Activated CD4-positive, alpha-beta T cell treated with anti-CD3 and anti-CD28 coated beads, Interleukin-2, amount 50 U/mL, for 16 hours (primary cell): ENCODE measurements at regions not wholly inside any gene's neighbourhood (a gene's known extent, or its start where the extent isn't known, plus 50 kb on each side); places are given as distances from the start of the nearest gene placed in this dataset.
"Not testable (repeated sequence)": the region's sequence is repeated elsewhere in the genome, so short reads cannot be mapped to it uniquely, and the experiment has no call there.

Source experiments
- DNase-seq: peaks from one replicate; pipeline ENCODE4 v3.0.0-alpha.2; 2020

GRCh38 chr1:181260271-181260670, 171.8 kb downstream of the IER5 start:
- DNase-seq: no peak

DNA sequence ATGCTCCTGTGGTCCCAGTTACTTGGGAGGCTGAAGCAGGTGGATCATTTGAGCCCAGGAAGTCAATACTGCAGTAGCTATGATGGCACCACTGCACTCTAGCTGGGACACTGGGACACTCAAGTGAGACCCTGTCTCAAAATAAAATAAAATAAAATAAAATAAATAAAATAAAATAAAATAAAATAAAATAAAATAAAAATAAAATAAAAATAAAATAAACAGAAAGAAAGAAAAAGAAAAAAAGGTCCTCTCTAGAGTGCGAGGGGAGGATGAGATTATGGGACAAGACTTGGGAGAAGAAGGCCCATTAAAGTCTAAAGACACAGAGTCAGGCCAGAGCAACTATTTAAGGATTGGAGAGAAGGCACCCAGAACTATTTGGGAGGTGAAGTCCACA, 172.5 kb downstream of the IER5 start:
- no peak for DNase-seq

DNA sequence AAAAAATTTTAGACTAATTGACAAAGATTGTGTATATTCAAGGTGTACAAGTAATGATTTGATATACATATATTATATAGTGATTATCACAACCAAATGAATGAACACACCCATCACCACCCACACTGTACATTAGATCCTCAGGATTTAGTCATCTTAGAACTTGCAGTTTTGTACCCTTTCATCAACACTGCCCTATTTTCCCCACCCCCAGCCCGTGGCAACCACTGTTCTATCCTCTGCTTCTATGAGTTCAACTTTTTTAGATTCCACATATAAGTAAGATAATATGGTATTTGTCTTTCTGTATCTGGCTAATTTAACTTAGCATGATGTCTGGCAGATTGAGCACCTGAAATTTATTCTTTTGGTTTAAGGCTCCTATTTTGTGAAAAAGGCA, 173.6 kb downstream of the IER5 start:
- DNase-seq: no peak

DNA sequence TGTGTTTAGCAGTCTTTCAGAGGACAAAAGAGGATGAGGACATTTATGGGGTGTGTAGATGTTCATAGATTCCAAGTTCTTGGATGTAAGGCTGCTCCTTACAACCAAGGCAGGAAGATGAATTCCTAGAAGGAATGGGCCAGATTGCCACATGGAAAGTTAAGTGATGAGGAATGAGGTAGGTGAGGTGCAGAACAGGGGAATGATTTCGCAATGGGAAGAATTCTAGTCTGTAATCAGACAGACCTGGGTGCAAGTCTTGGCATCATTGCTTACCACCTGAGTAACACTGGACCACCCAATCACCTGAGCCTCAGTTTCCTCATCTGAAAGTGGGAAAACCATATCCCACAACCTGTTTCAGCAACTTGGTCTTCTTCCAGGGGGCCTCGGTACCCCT, 174.9 kb downstream of the IER5 start:
- no peak for DNase-seq

DNA sequence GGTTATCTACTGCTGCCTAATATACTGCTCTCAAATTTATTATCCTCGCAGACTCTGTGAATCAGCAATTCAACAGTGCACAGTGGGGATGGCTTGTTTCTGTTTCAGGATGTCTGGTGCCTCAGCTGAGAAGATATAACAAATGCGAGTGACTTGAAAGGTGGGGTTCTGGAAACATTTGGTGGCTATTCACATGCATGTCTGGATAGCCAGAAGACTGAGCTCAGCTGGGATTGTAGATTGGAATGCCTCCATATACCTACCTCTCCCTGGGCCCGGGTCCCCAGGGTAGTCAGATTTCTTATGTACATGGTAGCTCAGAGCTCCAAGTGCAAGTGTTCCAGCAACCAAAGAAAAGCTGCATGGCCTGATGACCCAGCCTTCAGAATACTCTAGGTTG, 176.3 kb downstream of the IER5 start:
- no peak for DNase-seq

DNA sequence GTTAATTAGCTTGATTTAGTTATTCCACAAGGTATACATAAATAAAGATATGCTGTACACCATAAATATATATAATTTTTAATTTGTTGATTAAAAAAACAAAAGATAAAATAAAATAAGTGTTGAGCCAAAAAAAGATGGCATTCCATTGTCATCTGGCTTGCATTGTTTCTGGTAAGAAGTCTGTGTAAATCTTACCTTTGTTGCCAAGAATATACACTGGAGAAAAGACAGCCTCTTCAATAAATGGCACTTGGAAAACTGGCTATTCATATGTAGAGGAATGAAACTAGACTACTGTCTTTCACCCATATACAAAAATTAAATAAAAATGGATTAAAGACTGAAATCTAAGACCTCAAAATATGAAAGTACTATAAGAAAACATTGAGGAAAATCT, 196.5 kb downstream of the IER5 start:
- DNase-seq: no peak

- DNase-seq: no peak
These were observed 188.1 kb upstream of the CACNA1E start for GRCh38 chr1:181295217-181295616.

DNA sequence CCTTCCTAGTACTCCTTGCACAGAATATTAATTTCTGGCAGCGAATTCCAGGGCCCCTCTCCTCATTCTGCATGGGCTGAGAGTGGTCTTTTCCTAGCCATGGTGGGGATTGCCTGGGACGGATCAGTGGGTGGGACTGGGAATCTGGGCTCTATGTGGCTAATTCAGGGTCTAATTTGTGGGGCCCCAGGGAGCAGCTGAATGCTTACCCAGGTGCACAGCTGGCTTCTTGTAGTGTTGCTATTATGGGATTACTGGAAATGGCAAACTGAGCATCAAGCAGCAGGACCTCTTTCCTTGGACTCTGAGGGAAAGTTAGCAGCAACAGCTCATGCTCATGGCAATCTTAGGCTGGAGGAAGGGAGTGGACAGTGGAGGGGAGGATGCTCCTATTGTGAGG, 187.1 kb upstream of the CACNA1E start:
- DNase-seq: no peak

GRCh38 chr1:181308098-181308497, 175.2 kb upstream of the CACNA1E start:
- DNase-seq: no peak

GRCh38 chr1:181310560-181310959, 172.8 kb upstream of the CACNA1E start:
- DNase-seq: no peak

- no peak for DNase-seq
These were observed 170.4 kb upstream of the CACNA1E start for GRCh38 chr1:181312946-181313345.

- no peak for DNase-seq
These were observed 169.9 kb upstream of the CACNA1E start for GRCh38 chr1:181313466-181313865.

DNA sequence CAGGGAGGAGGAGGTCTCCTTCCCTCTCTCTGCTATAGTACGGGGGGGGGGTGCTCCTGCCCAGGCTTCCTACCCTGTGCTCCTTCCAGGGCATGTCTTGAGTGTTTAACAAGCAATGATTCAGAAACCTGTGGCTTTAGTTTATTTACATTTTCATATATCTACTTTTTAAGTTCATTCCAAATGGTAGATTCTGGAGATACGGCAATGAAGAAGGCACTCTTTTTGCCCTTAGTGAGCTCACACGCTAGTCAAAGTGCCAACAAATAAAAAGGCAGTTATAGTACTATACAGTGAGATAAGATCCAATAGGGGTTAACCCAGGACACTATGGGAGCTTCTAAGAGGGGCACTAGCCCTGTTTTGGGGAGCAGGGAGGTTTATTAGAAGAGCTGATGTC, 169.3 kb upstream of the CACNA1E start:
- DNase-seq: no peak

DNA sequence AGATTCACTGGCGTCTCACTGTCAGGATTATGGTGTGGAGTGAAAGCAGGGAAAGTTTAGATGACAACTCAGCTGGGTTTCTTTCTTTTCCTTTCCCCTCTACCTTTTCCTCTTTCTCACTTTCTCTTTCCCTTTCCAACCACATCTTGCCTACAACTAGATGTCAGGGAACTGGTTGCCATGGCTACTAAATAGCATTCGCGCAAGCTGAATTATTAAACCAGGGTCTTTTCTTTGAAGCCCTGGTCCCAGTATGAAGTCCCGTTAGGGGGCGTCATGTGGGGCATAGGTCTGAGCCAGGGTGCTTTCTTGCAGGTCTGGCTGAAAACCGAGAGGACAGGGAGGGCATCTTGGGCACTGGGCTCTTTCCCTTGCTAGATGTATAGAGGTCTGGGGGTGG, 168.4 kb upstream of the CACNA1E start:
- DNase-seq: no peak

- no peak for DNase-seq
These were observed 165.9 kb upstream of the CACNA1E start for GRCh38 chr1:181317261-181317930.

DNA sequence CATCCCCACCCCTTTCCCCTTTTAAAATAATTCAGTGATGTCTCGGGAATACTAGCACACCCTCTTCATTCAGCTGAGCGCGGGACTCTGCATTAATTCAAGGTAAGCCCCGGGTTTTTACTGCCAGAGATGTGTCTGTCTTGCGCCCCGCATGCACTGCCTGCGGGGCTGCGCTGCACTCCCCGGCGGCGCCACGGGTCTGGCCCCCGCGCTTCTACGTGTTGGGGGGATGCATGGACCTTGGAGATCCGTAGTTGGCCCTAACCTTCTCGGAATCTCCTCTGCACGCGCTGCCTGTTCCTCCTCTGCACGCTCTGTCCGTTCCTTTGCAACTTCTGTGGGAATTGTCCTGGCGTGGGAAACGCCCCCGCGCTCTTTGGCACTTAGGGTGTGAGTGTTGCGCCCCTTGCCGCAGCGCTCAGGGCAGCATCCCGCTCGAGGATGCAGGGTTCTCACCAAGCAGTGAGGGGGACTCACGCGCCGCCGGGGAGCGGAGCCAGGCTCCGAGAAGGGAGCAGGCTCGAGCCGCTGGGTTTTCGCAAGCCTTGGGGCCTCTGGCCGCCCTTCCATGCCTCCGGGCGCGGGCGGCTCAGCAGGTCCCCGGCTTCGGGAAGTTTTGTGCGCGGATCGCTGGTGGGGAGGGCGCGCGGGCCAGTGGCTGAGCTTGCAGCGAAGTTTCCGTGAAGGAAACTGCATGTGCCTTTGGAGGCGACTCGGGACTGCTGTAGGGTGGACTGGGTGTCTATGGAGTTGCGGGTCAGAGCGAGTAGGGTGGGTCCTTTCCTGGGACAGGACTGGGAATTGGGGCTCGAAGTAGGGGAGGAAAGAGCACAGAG, 165.1 kb upstream of the CACNA1E start:
- DNase-seq: no peak

DNA sequence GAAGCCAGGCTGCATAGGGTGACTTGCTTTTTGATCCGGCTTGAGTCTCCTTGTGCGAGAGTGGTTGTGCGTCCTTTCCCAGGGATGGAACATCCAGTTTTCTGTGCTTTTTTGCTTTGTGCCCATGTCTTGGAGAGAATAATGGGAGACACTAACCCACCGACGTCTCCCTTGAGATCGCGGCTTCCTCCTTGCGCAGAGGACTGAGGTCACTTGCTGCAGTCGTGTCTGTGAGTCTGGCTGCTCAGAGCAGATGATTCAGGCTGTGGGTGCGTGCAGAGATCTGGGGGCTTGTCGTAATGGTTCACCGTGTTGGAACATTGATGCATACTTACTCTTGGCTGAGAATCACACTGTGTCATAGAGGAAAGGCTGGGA, 164.5 kb upstream of the CACNA1E start:
- no peak for DNase-seq

DNA sequence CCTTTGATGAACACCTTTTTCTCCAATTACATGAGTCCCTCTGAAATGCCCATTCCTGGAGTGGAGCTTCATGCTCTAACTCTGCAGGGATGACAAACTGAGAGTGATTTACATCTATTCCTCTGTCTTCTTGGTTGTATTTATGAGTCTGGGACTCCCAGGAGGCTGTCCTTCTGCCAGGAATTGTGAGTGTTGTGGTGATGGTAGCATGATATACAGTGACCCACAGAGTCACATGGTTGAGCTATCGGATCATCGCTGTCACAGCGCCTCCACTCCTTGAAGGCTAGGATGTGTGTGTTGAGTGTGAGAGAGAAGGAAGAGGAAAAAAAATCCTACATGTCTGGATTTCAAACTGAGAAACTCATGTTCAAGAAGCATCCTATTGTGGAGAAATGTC, 163.4 kb upstream of the CACNA1E start:
- no peak for DNase-seq

DNA sequence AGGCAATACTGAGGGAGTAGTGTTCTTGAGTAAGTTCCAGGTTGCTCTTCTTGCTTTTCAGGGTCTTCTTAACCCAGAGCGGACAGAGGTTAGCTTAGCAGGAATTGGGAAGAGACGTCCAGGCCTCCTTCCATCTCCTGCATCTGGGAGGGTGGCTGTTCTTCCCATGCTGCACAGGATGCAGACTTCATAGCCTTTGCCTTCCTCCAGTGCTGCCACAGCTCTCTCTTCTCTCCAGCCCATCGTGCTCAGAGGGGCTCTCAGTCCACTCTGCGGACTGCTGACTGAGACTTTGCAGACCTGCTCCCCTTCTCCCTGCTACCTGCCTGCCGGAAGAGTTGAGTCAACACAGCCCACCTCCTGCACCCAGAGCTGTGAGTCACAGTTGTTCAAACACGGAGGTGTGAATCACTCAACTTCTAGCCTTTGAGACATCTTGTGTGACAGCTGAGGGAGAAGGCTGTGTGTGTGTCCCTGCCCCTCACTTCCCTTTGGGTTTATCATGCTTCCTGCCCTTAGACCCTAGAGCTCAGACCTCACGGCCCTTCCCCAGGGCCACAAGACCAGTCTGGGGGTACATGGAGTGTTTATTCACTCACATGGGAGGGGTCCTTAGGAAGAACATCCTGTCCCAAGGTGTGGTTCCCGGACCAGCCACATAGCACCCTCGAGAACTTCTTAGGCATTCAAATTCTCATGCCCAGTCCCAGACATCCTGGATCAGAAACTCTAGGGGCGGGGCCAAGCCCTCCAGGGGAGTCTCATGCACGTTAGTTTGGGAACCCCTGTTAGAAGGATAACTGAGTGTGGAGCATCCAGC, 158.3 kb upstream of the CACNA1E start:
- peak; percentile 48 for DNase-seq

DNA sequence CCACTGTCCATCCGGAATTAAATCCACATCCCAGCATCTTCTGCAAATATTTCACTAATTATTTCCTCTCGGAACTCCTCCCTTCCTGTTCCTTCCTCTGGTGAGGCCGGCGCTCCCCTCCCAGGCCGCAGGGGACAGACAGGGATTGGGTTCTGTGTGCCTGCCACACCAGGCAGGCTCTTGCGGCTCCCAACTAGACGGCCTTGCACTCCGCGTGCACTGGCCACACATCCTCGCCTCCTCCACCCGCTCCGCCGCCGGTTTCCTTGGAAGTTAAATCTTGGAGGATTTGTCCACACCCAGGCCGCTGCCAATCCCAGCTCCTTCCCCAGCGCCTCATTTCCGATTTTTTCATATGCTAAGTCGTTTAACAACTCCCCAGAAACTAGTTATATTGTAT, 157.6 kb upstream of the CACNA1E start:
- DNase-seq: not testable (repeated sequence)

GRCh38 chr1:181326348-181326747, 157.0 kb upstream of the CACNA1E start:
- no peak for DNase-seq

DNA sequence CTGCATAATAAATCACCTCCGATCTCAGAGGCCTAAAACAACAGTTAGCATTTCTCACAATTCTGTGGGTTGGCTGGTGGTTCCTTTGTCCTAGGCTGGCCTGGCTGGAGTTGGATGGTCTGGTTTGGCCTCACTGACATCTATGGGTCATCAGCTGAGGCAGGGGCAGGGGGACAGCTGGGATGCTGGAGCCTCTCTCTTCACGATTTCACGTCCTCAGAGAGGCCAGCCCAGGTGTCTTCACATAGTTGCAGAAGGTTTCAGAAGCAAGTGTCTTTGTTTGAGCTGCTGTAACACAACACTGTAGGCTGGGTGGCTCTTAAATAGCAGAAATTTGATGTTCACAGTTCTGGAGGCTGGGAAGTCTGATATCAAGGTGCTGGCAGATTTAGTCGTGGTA, 155.5 kb upstream of the CACNA1E start:
- no peak for DNase-seq

DNA sequence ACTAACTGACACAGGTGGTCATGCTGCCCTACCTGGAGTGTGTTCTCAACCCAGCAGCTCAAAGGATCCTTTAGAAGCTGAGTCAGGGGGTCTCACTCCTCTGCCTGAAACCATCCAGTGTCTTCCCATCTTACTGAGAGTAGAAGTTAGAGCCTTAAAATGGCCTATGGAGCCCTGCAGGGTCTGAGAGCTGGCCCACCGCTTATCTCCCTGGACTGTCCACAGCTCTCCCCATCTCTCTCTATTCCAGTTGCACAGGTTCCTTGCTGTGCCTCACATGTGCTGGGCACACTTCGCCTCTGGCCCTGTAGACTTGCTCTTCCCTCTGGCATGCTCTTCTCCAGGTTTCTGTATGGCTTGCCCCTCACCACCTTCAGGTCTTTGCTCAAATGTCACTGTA, 148.6 kb upstream of the CACNA1E start:
- DNase-seq: no peak

- DNase-seq: no peak
These were observed 147.7 kb upstream of the CACNA1E start for GRCh38 chr1:181335631-181336030.
